H7 (cell line): ENCODE measurements at regions not wholly inside any gene's neighbourhood (a gene's known extent, or its start where the extent isn't known, plus 50 kb on each side); places are given as distances from the start of the nearest gene placed in this dataset.
"Not testable (repeated sequence)": the region's sequence is repeated elsewhere in the genome, so short reads cannot be mapped to it uniquely, and the experiment has no call there.

ENCODE experiments used
- DNase-seq: peaks from one replicate; pipeline ENCODE4 v3.0.0; 2012
- H3K27me3 ChIP-seq: 2 replicates; pipeline ENCODE4 v1.6.0; 2011; ENCODE audit warnings: mild to moderate bottlenecking, low read length; ENCODE audit not compliant: control insufficient read depth, insufficient read depth
- H3K36me3 ChIP-seq: replicated peaks from 2 replicates; pipeline ENCODE4 v1.5.1; 2011; ENCODE audit warnings: low read length; ENCODE audit not compliant: control insufficient read depth, insufficient read depth
- H3K4me3 ChIP-seq: 2 replicates; pipeline ENCODE4 v1.5.1; 2011; ENCODE audit warnings: low read depth, mild to moderate bottlenecking, control low read depth, low read length, moderate library complexity; ENCODE audit not compliant: insufficient read depth

DNA sequence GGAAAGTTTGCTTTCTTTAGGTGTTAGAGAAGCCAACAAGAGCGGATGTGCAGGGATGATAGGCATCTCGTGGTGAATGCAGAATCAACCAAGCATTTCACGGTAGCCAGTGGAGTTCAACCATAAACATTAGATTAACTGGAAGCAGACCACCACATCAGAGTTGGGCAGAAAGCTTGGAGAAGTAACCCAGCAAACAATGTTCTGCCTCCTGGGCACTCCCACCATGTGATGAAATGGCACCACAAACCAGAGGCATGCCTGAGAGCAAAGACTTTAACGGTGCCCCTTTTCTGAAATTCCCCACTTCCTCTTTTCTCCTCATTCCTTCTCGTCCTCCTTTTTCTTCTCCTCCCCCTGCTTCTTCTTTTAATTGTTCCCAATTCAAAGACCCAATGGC is 193.5 kb upstream of the ANKFN1 start:
- Histone ChIP-seq H3K4me3 (no peak overlapping the region), H3K36me3 (no peaks in the 10 kb centered on the region), H3K27me3 (no peaks in the 10 kb centered on the region)
- DNase-seq = no peak

DNA sequence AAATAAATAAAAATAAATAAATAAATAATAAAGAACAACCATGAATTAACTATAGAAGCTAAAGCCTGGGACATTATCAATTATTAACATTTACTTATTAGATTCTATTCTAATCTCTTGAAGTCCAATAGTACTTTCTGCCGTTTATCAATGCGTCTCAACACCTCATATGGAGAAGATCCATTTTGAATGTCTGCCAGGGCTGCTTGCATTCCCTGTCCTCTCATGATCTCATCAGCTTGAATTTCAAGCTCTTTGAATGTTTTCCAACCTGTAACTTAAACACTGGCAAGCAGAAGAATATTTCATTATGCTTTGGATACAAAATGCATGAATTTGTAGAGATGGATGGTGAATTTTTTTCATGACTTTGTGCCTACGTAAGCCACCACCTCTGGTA is 191.9 kb upstream of the ANKFN1 start:
- Histone ChIP-seq H3K4me3 (no peak overlapping the region), H3K27me3 (no peaks in the 10 kb centered on the region), H3K36me3 (no peaks in the 10 kb centered on the region)
- no peak for DNase-seq

DNA sequence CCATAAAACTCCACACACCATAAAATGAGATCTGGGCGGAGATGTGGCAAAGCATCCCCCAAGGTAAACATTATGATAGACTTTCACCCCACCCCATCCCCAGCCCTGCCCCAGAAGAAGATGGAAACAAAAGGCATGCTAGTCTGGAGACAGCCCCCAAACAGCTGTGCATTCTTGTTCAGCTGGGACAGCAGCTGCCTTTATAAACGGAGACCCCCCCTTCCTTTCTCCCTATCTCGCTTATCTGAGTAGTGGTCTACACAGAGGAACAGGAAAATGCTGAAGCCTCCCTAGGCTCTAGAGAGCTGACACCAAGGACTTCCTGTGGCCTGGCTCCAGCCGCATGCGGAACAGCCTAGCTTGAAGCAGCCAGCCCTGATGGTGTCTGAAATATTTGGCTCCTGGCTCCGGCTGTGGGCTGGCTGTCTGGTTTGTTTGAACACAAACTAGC is 190.3 kb upstream of the ANKFN1 start:
- DNase-seq = no peak
- no peaks in the 10 kb centered on the region for H3K27me3 ChIP-seq
- no peaks in the 10 kb centered on the region for H3K36me3 ChIP-seq
- no peak overlapping the region for H3K4me3 ChIP-seq

DNA sequence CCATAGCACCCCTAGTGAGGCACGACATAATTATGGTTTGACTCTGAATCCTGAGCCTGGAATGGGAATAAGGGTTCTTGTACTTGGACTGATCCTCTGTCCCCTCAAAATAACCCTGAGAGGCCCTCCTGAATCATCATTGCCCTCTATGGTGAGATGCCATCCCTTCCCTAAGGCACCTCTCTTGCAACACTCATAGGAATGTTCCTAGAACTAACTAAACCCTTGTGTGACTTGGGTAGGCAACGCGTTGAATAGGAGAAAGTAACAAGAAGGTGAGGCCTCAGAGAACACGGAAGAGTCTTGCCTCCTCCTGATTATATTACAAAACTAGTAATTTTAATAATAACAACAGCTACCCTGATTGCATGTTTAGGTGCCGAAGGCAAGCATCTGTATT is 189.1 kb upstream of the ANKFN1 start:
- H3K27me3 ChIP-seq = no peaks in the 10 kb centered on the region
- no peak overlapping the region for H3K4me3 ChIP-seq
- DNase-seq = no peak
- no peaks in the 10 kb centered on the region for H3K36me3 ChIP-seq

DNA sequence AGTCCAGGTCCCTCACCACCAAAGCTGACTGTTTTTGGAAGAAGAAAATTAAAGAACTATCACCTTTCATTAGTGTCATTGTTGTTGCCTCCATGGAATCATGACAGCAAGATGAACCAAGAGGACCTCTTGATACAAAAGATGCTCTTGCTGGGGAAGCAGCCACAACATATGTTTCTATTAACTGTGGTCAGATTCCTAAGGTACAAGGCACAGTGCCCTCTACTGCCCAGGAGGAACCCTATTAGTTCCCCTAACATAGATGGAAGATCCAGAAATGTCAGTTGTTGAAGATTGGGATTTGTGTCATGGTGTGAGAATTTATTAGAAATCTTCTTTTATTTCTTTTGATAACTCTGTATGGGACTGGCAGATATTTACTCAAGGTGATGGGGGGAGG is 188.2 kb upstream of the ANKFN1 start:
- Histone ChIP-seq H3K4me3 (no peak overlapping the region), H3K36me3 (no peaks in the 10 kb centered on the region), H3K27me3 (no peaks in the 10 kb centered on the region)

DNA sequence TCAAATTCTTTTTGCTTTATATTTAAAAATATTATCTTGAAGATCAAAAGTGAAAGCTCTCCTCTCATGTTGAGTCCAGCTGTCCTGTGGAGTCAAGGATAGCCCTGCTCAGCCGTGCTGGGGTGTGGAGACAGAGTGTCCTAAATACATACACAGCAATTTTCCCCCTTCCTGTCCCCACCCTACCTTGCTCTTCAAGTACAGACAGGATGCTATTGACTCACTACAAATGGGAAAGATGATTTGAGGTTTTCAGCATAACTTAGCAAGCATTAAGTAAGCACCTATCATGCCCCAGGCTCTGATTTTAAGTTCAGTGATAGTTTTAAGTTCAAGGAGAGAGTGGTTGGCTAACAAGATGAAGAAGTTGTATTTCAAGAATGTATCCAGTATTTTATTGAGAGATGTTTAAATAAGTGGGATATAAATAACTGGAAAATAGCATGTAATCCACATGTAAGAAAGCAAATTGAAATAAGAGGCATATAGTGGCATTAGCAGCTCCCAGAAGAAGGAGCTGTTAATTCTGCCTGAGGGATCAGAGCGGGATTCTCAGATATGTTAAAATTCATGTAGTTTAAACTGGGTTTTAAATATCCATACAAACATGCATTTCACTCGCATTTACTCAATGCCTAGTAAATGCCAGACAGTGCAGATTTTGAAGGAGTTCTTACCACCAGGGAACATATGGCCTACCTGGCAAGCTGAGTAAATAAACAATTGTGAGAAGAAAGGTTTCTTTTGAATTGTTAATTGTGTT is 183.5 kb upstream of the ANKFN1 start:
- Histone ChIP-seq H3K36me3 (no peaks in the 10 kb centered on the region), H3K27me3 (no peaks in the 10 kb centered on the region), H3K4me3 (no peak overlapping the region)
- DNase-seq = no peak

More for the DNA sequence above, 188.2 kb upstream of the ANKFN1 start:
- DNase-seq = no peak

DNA sequence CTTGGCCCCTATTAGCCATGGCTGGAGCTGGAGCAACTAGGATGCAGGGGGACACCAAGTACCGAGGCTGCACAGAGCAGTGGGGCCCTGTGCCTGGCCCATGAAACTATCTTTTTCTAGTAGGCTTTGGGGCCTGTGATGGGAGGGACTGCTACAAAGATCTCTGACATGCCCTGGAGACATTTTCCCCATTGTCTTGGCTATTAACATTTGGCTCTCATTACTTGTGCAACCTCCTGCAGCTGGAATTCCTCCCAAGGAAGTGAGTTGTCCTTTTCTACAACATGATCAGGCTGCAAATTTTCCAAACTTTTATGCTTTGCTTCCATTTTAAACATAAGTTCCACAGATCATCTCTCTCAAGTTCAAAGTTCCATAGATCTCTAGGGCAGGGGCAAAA is 174.7 kb upstream of the ANKFN1 start:
- Histone ChIP-seq H3K36me3 (no peaks in the 10 kb centered on the region), H3K4me3 (no peak overlapping the region), H3K27me3 (no peaks in the 10 kb centered on the region)
- no peak for DNase-seq

DNA sequence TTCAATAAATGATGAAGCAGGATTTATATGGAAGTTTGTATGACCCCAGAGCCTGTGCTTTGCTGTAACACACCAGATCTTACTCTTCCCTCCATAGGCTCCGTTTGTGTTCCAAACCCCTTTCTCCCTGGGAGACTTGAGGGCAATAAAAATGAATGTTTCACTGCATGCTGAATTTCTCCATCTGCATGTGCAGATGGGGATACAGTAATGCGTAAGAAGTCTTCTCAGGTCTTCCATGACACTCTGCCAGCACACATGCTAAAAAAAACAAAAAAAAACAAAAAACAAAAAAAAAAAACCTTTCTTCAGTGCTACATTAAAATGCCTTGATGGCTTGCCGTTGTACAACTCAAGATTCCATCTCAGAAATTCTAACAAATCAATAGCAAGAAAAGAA is 170.2 kb upstream of the ANKFN1 start:
- no peak for DNase-seq
- no peaks in the 10 kb centered on the region for H3K27me3 ChIP-seq
- H3K36me3 ChIP-seq = no peaks in the 10 kb centered on the region

DNA sequence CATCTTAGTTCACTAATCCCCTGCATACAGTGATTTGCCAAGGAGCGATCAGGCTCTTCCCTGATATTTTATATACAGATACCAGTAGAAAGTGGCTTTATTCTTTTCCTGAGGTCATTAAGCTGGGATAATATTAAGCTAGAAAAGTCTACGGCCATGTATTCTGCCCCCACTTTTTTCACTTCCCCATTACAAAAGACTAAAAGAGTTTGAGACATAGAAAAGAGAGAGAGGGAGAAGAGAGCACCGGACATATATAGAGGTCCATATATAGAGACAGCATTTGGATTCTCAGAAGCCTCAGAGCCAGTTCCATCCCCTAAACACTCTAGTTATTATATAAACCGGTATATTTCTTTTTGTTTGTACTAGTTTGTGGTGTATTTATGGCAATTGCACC is 166.5 kb upstream of the ANKFN1 start:
- no peak overlapping the region for H3K4me3 ChIP-seq
- H3K27me3 ChIP-seq = no peaks in the 10 kb centered on the region
- no peaks in the 10 kb centered on the region for H3K36me3 ChIP-seq
- DNase-seq = no peak

More for the DNA sequence above, 170.2 kb upstream of the ANKFN1 start:
- no peak overlapping the region for H3K4me3 ChIP-seq

DNA sequence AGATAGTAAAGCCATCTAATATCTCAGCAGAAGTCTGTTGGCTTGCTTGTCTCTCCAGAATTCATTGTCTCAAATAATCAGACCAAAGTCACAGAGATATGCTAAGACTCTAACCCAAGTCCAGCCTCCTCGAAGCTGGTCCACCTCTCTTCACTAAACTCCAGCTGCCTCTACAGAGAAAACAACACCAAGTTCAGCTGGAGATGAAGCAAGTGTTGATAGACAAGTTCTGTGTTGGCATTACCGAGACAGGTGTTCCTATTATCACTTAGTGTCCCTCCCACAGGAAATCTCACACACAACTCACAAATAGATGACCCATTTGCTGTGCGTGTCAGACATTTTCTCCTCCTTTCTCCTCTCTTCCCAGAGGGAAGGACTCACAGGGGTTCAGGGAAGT is 164.4 kb upstream of the ANKFN1 start:
- no peak overlapping the region for H3K4me3 ChIP-seq
- no peaks in the 10 kb centered on the region for H3K36me3 ChIP-seq
- H3K27me3 ChIP-seq = no peaks in the 10 kb centered on the region
- DNase-seq = no peak

DNA sequence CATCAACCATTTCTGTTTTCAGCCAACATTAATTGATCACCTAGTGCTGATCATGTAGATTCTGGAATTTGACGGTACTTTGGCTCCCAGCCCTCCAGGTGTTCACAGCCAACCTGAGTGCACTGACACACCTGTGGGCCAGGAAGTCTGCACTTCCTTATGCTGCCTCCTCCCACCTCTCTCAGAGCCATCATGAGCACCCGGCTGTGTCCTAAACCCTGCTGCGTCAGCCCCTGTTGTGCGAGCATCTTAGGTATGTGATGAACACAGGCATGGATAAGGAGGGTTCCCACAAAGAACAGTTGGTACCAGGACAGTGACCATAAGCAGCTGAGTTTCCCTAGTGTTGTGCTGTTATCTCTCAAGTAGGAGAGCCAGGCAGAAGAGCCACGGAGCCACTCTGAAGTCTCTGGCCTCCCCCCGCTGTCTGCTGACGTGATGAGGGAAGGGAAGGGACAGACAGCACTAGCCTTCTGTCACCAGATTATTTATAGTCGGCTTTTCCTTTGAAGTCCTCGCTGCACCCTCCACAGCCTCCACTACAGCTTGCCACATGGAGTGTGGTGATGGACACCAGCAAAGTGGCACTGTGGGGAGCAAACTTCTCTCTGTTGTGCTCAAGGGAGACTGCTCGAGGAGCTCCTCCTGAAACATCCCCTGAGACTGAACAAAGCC is 162.8 kb upstream of the ANKFN1 start:
- Histone ChIP-seq H3K4me3 (no peak overlapping the region), H3K27me3 (no peaks in the 10 kb centered on the region), H3K36me3 (no peaks in the 10 kb centered on the region)
- peak; percentile 22 for DNase-seq

DNA sequence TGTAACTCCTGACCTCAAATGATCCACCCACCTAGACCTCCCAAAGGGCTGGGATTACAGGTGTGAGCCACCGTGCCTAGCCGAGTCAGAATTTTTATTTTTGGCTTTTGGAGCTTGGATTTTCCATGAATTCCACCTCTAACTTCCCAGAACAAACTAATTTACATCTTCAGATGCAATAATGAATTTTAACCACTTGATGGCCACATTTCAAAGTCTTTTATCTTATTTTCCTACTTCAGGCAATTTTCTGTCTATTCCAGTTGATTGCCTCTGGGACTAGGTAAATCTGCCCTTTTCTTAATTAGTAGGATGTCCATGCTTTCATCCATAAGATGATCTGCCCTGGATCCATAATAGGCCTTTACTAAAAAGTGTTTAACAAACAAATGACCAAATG is 156.4 kb upstream of the ANKFN1 start:
- H3K4me3 ChIP-seq = no peak overlapping the region
- DNase-seq = no peak
- no peaks in the 10 kb centered on the region for H3K36me3 ChIP-seq

DNA sequence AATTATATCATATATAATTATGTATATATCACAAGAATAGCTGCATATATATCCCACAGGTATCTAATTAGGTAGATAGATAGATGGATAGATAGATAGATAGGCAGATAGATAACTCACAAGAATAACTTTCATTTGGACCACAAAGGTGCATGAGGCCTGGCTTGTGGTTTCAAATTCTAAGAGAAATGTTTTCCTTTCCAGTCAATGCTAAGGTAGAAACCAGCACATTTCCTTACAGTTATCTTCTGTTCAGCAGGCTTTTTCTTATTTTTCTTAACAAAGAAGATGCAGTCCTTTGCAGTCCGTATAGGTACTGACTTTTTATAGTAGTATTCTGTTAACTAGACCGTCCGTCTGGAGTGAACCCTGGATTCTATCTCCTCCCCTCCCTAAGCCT is 152.9 kb upstream of the ANKFN1 start:
- DNase-seq = no peak
- H3K27me3 ChIP-seq = no peaks in the 10 kb centered on the region
- H3K36me3 ChIP-seq = no peaks in the 10 kb centered on the region
- H3K4me3 ChIP-seq = no peak overlapping the region

More for the DNA sequence above, 156.4 kb upstream of the ANKFN1 start:
- H3K27me3 ChIP-seq = no peaks in the 10 kb centered on the region

DNA sequence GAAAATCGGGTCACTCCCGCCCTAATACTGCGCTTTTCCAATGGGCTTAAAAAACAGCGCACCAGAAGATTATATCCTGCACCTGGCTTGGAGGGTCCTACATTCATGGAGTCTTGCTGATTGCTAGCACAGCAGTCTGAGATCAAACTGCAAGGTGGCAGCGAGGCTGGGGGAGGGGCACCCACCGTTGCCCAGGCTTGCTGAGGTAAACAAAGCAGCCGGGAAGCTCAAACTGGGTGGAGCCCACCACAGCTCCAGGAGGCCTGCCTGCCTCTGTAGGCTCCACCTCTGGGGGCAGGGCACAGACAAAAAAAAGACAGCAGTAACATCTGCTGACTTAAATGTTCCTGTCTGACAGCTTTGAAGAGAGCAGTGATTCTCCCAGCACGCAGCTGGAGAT is 150.6 kb upstream of the ANKFN1 start:
- H3K27me3 ChIP-seq, DNase-seq, H3K4me3 ChIP-seq, H3K36me3 ChIP-seq: not testable (repeated sequence)

DNA sequence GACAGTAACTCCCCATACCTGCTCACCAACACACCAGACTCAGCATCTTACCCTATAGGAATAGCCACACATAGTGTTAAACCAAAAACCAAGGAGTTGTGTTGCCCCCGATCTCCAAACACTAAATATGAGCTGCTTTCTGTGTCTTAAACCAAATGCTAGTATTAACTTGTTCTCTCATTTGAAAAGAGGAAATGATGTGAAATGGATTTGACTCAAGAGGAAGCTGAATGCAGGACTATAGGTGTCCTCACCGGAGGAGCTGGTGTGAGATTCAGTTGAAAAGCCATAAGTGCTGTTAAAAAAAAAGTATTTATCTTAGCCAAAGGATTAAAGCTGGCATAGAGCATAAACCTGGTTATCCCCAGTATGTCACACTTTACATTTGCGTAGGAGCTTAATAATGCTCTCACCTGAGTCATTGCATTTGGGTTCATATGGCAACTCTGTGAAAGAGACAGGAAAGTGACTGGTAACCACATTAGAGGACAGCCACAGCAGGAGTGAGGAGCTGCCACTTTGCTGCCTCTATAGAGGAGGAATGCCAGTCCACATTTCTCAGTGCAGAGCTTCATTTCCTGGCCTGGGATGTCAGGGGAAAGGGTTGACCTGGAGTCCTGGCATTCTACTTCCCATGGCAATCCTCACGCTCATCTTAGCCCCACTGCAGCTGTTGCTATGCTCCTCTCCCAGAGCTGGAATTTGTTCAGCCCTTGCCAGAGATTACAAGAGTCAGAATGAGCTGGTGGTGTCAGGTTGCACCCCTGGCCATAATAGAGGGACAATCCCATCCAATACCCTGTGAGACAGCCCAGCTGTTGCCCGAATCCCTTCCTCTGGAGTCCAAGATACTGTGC is 143.3 kb upstream of the ANKFN1 start:
- H3K27me3 ChIP-seq = no peaks in the 10 kb centered on the region
- no peaks in the 10 kb centered on the region for H3K36me3 ChIP-seq
- H3K4me3 ChIP-seq = no peak overlapping the region
- DNase-seq = no peak
